ENCODE measurements at regions not wholly inside any gene's neighbourhood (a gene's known extent, or its start where the extent isn't known, plus 50 kb on each side); places are given as distances from the start of the nearest gene placed in this dataset.

DNA sequence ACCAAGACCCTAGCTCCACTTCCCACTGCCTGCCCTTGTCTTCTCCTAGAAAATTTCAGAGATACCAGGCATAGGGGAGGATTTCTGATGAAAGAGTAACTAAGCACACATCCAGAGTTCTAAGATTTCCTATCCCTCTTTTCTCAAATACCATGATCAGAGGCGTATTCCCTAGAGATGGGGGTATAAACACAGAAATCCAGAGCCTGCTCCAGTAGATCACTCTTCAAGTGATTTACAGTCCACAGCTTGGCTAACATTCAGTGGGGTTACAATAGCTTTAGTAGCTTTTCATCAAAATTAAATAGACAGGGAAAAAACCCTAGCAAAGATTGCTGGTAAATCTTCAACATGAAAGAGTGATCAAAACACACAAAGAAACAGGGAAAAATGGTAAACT lies 800.7 kb upstream of the GRM7 start:
- Histone ChIP-seq H3K9me1 (ENCODE audit: control insufficient read depth, insufficient read depth, low read length) (no peaks in the 10 kb centered on the region), H3K36me3 (ENCODE audit: control insufficient read depth, insufficient read depth, low read length) (no peaks in the 10 kb centered on the region), H2AFZ (ENCODE audit: low read depth, low read length) (no peak overlapping the region), H3K4me2 (ENCODE audit: insufficient read depth, low read length) (no peak overlapping the region), H3K9ac (ENCODE audit: insufficient read depth in 1 of 2, low read depth in 2 of 2, low read length in 2 of 2) (no peak overlapping the region), H3K27ac (ENCODE audit: extremely low read depth, low read depth, low read length) (no peak overlapping the region), H3K4me1 (replicated peaks in 1 of 2; ENCODE audit: control insufficient read depth in 2 of 2, insufficient read depth in 2 of 2, low read length in 2 of 2) (no peaks in the 10 kb centered on the region), H3K4me3 (no peak overlapping the region), H3K79me2 (ENCODE audit: control insufficient read depth, insufficient read depth, low read length) (no peaks in the 10 kb centered on the region), H4K20me1 (replicated peaks; ENCODE audit: control insufficient read depth, insufficient read depth, low read length) (no peaks in the 10 kb centered on the region), H3K9me3 (replicated peaks; ENCODE audit: control insufficient read depth, insufficient read depth, low read depth, low read length) (no peaks in the 10 kb centered on the region), H3K27me3 (ENCODE audit: control insufficient read depth in 2 of 2, insufficient read depth in 2 of 2, low read length in 2 of 2) (no peaks in the 10 kb centered on the region)
- 0% methylated on average over 1 of the region's 1 CpG for WGBS (ENCODE audit: insufficient coverage, low coverage, missing lambda C conversion rate)
- intact Hi-C loops (cut with micrococcal nuclease) (no loop called here), in situ Hi-C loops (cut with MboI) (no loop called here)
- DNase-seq (ENCODE audit: extremely low read depth in 1 of 4, low spot score in 3 of 4), result no peak
- ChIA-PET CTCF (ENCODE audit: low intra/inter-chr PET ratio) (no interaction called here), POLR2A (no interaction called here)
- TF ChIP-seq BMI1 (IDR thresholded peaks at IDR 0.05; ENCODE audit: low read length), result no peak
- no peak for TF ChIP-seq MEF2A (IDR thresholded peaks at IDR 0.05; ENCODE audit: control insufficient read depth, low read depth, low read length)
- TF ChIP-seq HNRNPH1 (optimal IDR thresholded peaks at IDR 0.05; ENCODE audit: low read depth, low read length), result no peak
- no peak for TF ChIP-seq POLR3A (IDR thresholded peaks at IDR 0.05; ENCODE audit: borderline replicate concordance, extremely low read depth, insufficient read depth, insufficient read length)
- no peak for TF ChIP-seq ZNF165 (CRISPR knock-in tag; IDR thresholded peaks at IDR 0.05; ENCODE audit: borderline replicate concordance)
- TF ChIP-seq XRCC3 (IDR thresholded peaks at IDR 0.05), result no peak
- TF ChIP-seq RAD21 (CRISPR knock-in tag; conservative IDR thresholded peaks at IDR 0.05 in 1 of 2, IDR thresholded peaks at IDR 0.05 in 1 of 2), result no peak
- TF ChIP-seq HCFC1 (IDR thresholded peaks at IDR 0.05; ENCODE audit: low read depth, low read length), result no peak
- no peak for TF ChIP-seq SPI1 (IDR thresholded peaks at IDR 0.05; ENCODE audit: borderline replicate concordance, low read depth, low read length)
- TF ChIP-seq FOXK2 (conservative IDR thresholded peaks at IDR 0.05 in 1 of 2, IDR thresholded peaks at IDR 0.05 in 1 of 2; ENCODE audit: low read depth in 2 of 2), result no peak
- TF ChIP-seq, protein P1, sequence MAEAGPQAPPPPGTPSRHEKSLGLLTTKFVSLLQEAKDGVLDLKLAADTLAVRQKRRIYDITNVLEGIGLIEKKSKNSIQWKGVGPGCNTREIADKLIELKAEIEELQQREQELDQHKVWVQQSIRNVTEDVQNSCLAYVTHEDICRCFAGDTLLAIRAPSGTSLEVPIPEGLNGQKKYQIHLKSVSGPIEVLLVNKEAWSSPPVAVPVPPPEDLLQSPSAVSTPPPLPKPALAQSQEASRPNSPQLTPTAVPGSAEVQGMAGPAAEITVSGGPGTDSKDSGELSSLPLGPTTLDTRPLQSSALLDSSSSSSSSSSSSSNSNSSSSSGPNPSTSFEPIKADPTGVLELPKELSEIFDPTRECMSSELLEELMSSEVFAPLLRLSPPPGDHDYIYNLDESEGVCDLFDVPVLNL (CRISPR knock-in tag; IDR thresholded peaks at IDR 0.05; ENCODE audit: low read depth), result no peak
- no peak for TF ChIP-seq BRCA1 (IDR thresholded peaks at IDR 0.05)
- TF ChIP-seq BRCA1 (CRISPR knock-in tag; IDR thresholded peaks at IDR 0.05), result no peak
- no peak for TF ChIP-seq KLF13 (tag; IDR thresholded peaks at IDR 0.05; ENCODE audit: borderline replicate concordance, low read depth)
- TF ChIP-seq ZNF780A (CRISPR knock-in tag; IDR thresholded peaks at IDR 0.05), result no peak
- no peak for TF ChIP-seq ZNF77 (CRISPR knock-in tag; IDR thresholded peaks at IDR 0.05)
- no peak for TF ChIP-seq CREM (IDR thresholded peaks at IDR 0.05; ENCODE audit: low read depth)
- TF ChIP-seq, protein P2, sequence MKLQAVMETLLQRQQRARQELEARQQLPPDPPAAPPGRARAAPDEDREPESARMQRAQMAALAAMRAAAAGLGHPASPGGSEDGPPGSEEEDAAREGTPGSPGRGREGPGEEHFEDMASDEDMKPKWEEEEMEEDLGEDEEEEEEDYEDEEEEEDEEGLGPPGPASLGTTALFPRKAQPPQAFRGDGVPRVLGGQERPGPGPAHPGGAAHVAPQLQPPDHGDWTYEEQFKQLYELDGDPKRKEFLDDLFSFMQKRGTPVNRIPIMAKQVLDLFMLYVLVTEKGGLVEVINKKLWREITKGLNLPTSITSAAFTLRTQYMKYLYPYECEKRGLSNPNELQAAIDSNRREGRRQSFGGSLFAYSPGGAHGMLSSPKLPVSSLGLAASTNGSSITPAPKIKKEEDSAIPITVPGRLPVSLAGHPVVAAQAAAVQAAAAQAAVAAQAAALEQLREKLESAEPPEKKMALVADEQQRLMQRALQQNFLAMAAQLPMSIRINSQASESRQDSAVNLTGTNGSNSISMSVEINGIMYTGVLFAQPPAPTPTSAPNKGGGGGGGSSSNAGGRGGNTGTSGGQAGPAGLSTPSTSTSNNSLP (IDR thresholded peaks at IDR 0.05; ENCODE audit: borderline replicate concordance, low read depth, low read length), result no peak
- no peak for TF ChIP-seq TCF3 (CRISPR knock-in tag; IDR thresholded peaks at IDR 0.05)
- TF ChIP-seq ZSCAN29 (IDR thresholded peaks at IDR 0.05), result no peak
- no peak for ATAC-seq
- FAIRE-seq, result no peak
- no TSS peak for BruUV-seq (replicated peaks)
